ENCODE measurements at regions not wholly inside any gene's neighbourhood (a gene's known extent, or its start where the extent isn't known, plus 50 kb on each side); places are given as distances from the start of the nearest gene placed in this dataset.

DNA sequence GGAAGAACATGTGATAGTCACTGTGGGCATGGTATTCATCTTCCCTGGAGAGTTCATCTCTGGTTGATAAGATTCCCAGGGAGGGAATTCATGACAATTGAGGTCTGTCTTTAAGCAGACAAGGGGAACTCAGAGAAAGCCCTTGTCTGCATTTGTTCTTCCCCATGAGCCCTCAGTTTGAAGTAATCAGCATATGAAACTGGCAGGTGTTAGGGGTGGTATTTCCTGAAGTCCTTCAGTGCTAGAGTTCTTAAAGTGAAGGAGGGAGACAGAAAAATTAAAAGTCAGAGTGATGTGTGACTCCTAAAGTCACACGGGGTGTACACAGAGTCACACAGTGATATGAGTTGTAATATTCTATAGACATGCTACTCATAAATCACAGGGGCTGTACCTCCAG, 60.6 kb upstream of the SYK start:
- Histone ChIP-seq H3K9me3 (ENCODE audit: control insufficient read depth in 1 of 2, insufficient read depth in 1 of 2, low read depth in 1 of 2, low read length in 2 of 2) (0 out of 4 replicates have a peak, but pooled peaks cover 0 to 3% of the 10 kb centered on the region in 2 experiments), H3K36me3 (ENCODE audit: control insufficient read depth in 1 of 2, insufficient read depth in 2 of 2, low read length in 2 of 2) (no peaks in the 10 kb centered on the region), H4K20me1 (ENCODE audit: insufficient read depth) (no peaks in the 10 kb centered on the region), H2AFZ (ENCODE audit: low read depth, low read length, poor library complexity, severe bottlenecking) (no peak overlapping the region), H3K27me3 (ENCODE audit: insufficient read depth, low read length) (no peaks in the 10 kb centered on the region), H3K27ac (ENCODE audit: low read depth, low read length) (no peak overlapping the region), H3K4me1 (ENCODE audit: control insufficient read depth in 1 of 2, insufficient read depth in 2 of 2, low read length in 2 of 2) (no peaks in the 10 kb centered on the region), H3K9me2 (ENCODE audit: insufficient read depth) (no peaks in the 10 kb centered on the region), H3K9ac (ENCODE audit: low read length) (no peak overlapping the region), H3K4me3 (replicated peaks in 1 of 2; ENCODE audit: low read depth in 1 of 2, low read length in 2 of 2) (no peak overlapping the region), H3K79me2 (ENCODE audit: insufficient read depth, low read length) (no peaks in the 10 kb centered on the region), H3K4me2 (ENCODE audit: low read length) (no peak overlapping the region)
- intact Hi-C loops (cut with micrococcal nuclease): no loop called here
- ATAC-seq: no peak
- POLR2A ChIA-PET: no interaction called here
- RAD21 ChIA-PET (ENCODE audit: low non-redundant PET in 1 of 2, low total read pairs in 2 of 2, uncharacterized antibody in 2 of 2, unreplicated experiment in 2 of 2): no interaction called here
- no TSS peak for BruUV-seq (replicated peaks)
- CTCF ChIA-PET: no interaction called here
- DNase-seq (ENCODE audit: low read depth, low spot score): no peak
- TF ChIP-seq, protein P1, sequence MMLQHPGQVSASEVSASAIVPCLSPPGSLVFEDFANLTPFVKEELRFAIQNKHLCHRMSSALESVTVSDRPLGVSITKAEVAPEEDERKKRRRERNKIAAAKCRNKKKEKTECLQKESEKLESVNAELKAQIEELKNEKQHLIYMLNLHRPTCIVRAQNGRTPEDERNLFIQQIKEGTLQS (IDR thresholded peaks at IDR 0.05): no peak
- TF ChIP-seq POLR2AphosphoS5 (IDR thresholded peaks at IDR 0.05; ENCODE audit: low read depth, low read length) (no peak), TCF7L2 (IDR thresholded peaks at IDR 0.05; ENCODE audit: borderline replicate concordance, extremely low read depth, insufficient read depth, insufficient read length) (no peak), SIN3A (IDR thresholded peaks at IDR 0.05; ENCODE audit: low read depth) (no peak), JUND (IDR thresholded peaks at IDR 0.05) (no peak), FOSL1 (IDR thresholded peaks at IDR 0.05; ENCODE audit: low read depth) (no peak), EZH2phosphoT487 (IDR thresholded peaks at IDR 0.05; ENCODE audit: borderline replicate concordance) (no peak), ELF1 (IDR thresholded peaks at IDR 0.05; ENCODE audit: borderline replicate concordance, low read depth) (no peak), ZNF274 (IDR thresholded peaks at IDR 0.05; ENCODE audit: low read depth, low read length) (no peak), CBX3 (IDR thresholded peaks at IDR 0.05; ENCODE audit: low read depth) (no peak), EZH2 (IDR thresholded peaks at IDR 0.05) (no peak), EGR1 (IDR thresholded peaks at IDR 0.05; ENCODE audit: low read depth) (no peak), SP1 (IDR thresholded peaks at IDR 0.05; ENCODE audit: low read depth) (no peak), YY1 (IDR thresholded peaks at IDR 0.05; ENCODE audit: extremely low read depth, insufficient replicate concordance, low read depth, low read length) (no peak), ZFX (IDR thresholded peaks at IDR 0.05) (no peak), RAD21 (IDR thresholded peaks at IDR 0.05; ENCODE audit: low read depth) (no peak)
- TF ChIP-seq, protein P2, sequence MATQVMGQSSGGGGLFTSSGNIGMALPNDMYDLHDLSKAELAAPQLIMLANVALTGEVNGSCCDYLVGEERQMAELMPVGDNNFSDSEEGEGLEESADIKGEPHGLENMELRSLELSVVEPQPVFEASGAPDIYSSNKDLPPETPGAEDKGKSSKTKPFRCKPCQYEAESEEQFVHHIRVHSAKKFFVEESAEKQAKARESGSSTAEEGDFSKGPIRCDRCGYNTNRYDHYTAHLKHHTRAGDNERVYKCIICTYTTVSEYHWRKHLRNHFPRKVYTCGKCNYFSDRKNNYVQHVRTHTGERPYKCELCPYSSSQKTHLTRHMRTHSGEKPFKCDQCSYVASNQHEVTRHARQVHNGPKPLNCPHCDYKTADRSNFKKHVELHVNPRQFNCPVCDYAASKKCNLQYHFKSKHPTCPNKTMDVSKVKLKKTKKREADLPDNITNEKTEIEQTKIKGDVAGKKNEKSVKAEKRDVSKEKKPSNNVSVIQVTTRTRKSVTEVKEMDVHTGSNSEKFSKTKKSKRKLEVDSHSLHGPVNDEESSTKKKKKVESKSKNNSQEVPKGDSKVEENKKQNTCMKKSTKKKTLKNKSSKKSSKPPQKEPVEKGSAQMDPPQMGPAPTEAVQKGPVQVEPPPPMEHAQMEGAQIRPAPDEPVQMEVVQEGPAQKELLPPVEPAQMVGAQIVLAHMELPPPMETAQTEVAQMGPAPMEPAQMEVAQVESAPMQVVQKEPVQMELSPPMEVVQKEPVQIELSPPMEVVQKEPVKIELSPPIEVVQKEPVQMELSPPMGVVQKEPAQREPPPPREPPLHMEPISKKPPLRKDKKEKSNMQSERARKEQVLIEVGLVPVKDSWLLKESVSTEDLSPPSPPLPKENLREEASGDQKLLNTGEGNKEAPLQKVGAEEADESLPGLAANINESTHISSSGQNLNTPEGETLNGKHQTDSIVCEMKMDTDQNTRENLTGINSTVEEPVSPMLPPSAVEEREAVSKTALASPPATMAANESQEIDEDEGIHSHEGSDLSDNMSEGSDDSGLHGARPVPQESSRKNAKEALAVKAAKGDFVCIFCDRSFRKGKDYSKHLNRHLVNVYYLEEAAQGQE (IDR thresholded peaks at IDR 0.05; ENCODE audit: low read depth): no peak
- TF ChIP-seq, protein P3, sequence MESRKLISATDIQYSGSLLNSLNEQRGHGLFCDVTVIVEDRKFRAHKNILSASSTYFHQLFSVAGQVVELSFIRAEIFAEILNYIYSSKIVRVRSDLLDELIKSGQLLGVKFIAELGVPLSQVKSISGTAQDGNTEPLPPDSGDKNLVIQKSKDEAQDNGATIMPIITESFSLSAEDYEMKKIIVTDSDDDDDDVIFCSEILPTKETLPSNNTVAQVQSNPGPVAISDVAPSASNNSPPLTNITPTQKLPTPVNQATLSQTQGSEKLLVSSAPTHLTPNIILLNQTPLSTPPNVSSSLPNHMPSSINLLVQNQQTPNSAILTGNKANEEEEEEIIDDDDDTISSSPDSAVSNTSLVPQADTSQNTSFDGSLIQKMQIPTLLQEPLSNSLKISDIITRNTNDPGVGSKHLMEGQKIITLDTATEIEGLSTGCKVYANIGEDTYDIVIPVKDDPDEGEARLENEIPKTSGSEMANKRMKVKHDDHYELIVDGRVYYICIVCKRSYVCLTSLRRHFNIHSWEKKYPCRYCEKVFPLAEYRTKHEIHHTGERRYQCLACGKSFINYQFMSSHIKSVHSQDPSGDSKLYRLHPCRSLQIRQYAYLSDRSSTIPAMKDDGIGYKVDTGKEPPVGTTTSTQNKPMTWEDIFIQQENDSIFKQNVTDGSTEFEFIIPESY (IDR thresholded peaks at IDR 0.05; ENCODE audit: extremely low read depth, insufficient replicate concordance, low read length): no peak
- TF ChIP-seq, protein P4, sequence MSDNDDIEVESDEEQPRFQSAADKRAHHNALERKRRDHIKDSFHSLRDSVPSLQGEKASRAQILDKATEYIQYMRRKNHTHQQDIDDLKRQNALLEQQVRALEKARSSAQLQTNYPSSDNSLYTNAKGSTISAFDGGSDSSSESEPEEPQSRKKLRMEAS (IDR thresholded peaks at IDR 0.05): no peak
- TF ChIP-seq, protein P5, sequence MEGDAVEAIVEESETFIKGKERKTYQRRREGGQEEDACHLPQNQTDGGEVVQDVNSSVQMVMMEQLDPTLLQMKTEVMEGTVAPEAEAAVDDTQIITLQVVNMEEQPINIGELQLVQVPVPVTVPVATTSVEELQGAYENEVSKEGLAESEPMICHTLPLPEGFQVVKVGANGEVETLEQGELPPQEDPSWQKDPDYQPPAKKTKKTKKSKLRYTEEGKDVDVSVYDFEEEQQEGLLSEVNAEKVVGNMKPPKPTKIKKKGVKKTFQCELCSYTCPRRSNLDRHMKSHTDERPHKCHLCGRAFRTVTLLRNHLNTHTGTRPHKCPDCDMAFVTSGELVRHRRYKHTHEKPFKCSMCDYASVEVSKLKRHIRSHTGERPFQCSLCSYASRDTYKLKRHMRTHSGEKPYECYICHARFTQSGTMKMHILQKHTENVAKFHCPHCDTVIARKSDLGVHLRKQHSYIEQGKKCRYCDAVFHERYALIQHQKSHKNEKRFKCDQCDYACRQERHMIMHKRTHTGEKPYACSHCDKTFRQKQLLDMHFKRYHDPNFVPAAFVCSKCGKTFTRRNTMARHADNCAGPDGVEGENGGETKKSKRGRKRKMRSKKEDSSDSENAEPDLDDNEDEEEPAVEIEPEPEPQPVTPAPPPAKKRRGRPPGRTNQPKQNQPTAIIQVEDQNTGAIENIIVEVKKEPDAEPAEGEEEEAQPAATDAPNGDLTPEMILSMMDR (IDR thresholded peaks at IDR 0.05 in 2 of 3, conservative IDR thresholded peaks at IDR 0.05 in 1 of 3; ENCODE audit: borderline replicate concordance in 1 of 3, insufficient read depth in 1 of 3, low read depth in 2 of 3, low read length in 2 of 3): no peak

Measured in HCT116 (cell line).